ENCODE measurements at regions not wholly inside any gene's neighbourhood (a gene's known extent, or its start where the extent isn't known, plus 50 kb on each side); places are given as distances from the start of the nearest gene placed in this dataset.
"Not testable (repeated sequence)": the region's sequence is repeated elsewhere in the genome, so short reads cannot be mapped to it uniquely, and the experiment has no call there.

DNA sequence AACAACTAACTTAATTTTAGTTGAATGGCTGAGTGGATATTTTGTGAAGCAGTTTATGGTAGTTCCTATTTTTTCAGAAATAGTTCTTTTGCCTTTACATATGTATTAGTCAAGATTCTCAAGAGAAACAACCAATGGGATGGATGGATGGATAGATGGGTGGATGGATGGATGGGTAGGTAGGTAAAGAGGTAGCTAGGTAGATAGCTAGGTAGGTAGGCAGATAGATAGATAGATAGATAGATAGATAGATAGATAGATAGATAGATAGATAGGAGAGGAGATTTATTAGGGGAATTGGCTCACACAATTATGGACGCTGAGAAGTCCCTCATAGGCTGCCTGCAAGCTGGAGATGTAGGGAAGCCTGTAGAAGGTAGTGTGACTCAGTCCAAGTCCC is 74.0 kb upstream of the NUDT6 start:
- H3K9me3 ChIP-seq (ENCODE audit: control insufficient read depth in 2 of 2, insufficient read depth in 1 of 2, low read depth in 1 of 2, low read length in 1 of 2), result no peaks in the 10 kb centered on the region
- no peaks in the 10 kb centered on the region for H3K27me3 ChIP-seq (ENCODE audit: control insufficient read depth in 1 of 2, insufficient read depth in 2 of 2, low read length in 2 of 2)
- 99 to 100% methylated on average over 1 of the region's 1 CpG for WGBS, 2 donors
- no peak overlapping the region for H3K27ac ChIP-seq (ENCODE audit: low read depth in 2 of 2, low read length in 1 of 2)
- H3K4me1 ChIP-seq (ENCODE audit: control insufficient read depth in 2 of 2, insufficient read depth in 2 of 2, low read length in 1 of 2), result no peaks in the 10 kb centered on the region
- H3K36me3 ChIP-seq (ENCODE audit: control insufficient read depth in 2 of 2, insufficient read depth in 2 of 2, low read length in 1 of 2), result no peaks in the 10 kb centered on the region
- H3K4me3 ChIP-seq (ENCODE audit: low read depth in 1 of 2, low read length in 2 of 2), result no peak overlapping the region

DNA sequence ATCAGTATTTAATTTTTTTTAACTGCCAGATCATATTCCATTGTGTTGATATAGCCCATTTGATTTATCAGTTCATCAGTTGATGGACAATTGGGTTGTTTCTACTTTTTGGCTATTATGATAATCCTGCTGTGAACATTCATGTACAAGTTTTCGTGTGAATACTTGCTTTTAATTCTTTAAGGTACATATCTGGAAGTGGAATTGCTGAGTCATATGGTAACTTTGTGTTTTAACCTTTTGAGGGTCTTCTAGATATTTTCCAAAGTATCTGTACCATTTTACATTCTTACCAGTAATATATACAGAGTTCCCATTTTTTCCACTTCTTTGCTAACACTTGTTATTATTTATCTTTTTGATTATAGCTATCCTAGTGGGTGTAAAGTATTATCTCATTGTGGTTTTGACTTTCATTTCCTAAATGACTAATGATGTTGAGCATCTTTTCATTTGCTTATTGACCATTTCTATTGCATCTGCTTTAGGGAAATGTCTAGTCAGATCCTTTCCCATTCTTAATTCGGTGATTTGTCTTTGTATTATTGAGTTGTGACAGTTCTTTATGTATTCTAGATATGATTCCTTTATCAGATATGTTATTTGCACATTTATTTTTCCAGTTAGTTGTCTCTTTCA is 75.2 kb upstream of the NUDT6 start:
- H3K27me3 ChIP-seq (ENCODE audit: control insufficient read depth in 1 of 2, insufficient read depth in 2 of 2, low read length in 2 of 2), result no peaks in the 10 kb centered on the region
- no peak overlapping the region for H3K4me3 ChIP-seq (ENCODE audit: low read depth in 1 of 2, low read length in 2 of 2)
- no peaks in the 10 kb centered on the region for H3K9me3 ChIP-seq (ENCODE audit: control insufficient read depth in 2 of 2, insufficient read depth in 1 of 2, low read depth in 1 of 2, low read length in 1 of 2)
- no peak overlapping the region for H3K27ac ChIP-seq (ENCODE audit: low read depth in 2 of 2, low read length in 1 of 2)
- no peaks in the 10 kb centered on the region for H3K36me3 ChIP-seq (ENCODE audit: control insufficient read depth in 2 of 2, insufficient read depth in 2 of 2, low read length in 1 of 2)
- no peaks in the 10 kb centered on the region for H3K4me1 ChIP-seq (ENCODE audit: control insufficient read depth in 2 of 2, insufficient read depth in 2 of 2, low read length in 1 of 2)
- 69 to 73% methylated on average over 2 of the region's 2 CpGs for WGBS, 2 donors

GRCh38 chr4:123004079-123004478 is 81.7 kb upstream of the NUDT6 start:
- not testable (repeated sequence) for H3K9me3 ChIP-seq (ENCODE audit: control insufficient read depth in 2 of 2, insufficient read depth in 1 of 2, low read depth in 1 of 2, low read length in 1 of 2); H3K4me3 ChIP-seq (ENCODE audit: low read depth in 1 of 2, low read length in 2 of 2); H3K4me1 ChIP-seq (ENCODE audit: control insufficient read depth in 2 of 2, insufficient read depth in 2 of 2, low read length in 1 of 2); H3K27ac ChIP-seq (ENCODE audit: low read depth in 2 of 2, low read length in 1 of 2); H3K36me3 ChIP-seq (ENCODE audit: control insufficient read depth in 2 of 2, insufficient read depth in 2 of 2, low read length in 1 of 2); H3K27me3 ChIP-seq (ENCODE audit: control insufficient read depth in 1 of 2, insufficient read depth in 2 of 2, low read length in 2 of 2)
- 94 to 95% methylated on average over 17 of the region's 17 CpGs for WGBS, 2 donors

DNA sequence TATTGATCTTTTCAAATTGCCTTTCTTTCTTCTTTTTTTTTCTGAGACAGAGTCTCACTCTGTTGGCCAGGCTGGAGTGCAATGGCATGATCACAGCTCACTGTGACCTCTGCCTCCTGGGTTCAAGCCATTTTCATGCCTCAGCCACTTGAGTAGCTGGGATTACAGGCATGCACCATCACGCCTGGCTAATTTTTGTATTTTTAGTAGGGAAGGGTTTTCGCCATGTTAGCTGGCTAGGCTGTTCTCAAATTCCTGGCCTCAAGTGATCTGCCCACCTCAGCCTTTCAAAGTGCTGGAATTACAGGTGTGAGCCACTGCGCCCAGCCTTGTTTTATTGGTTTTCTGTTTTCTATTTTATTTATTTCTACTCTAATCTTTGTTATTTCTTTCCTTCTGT is 82.7 kb upstream of the NUDT6 start:
- not testable (repeated sequence) for H3K9me3 ChIP-seq (ENCODE audit: control insufficient read depth in 2 of 2, insufficient read depth in 1 of 2, low read depth in 1 of 2, low read length in 1 of 2); H3K36me3 ChIP-seq (ENCODE audit: control insufficient read depth in 2 of 2, insufficient read depth in 2 of 2, low read length in 1 of 2); H3K27ac ChIP-seq (ENCODE audit: low read depth in 2 of 2, low read length in 1 of 2); H3K27me3 ChIP-seq (ENCODE audit: control insufficient read depth in 1 of 2, insufficient read depth in 2 of 2, low read length in 2 of 2); H3K4me3 ChIP-seq (ENCODE audit: low read depth in 1 of 2, low read length in 2 of 2); H3K4me1 ChIP-seq (ENCODE audit: control insufficient read depth in 2 of 2, insufficient read depth in 2 of 2, low read length in 1 of 2)
- WGBS, 2 donors, result 51 to 62% methylated on average over 3 of the region's 3 CpGs

GRCh38 chr4:123007679-123008078 is 85.3 kb upstream of the NUDT6 start:
- Histone ChIP-seq H3K4me3 (ENCODE audit: low read depth in 1 of 2, low read length in 2 of 2) (no peak overlapping the region), H3K4me1 (ENCODE audit: control insufficient read depth in 2 of 2, insufficient read depth in 2 of 2, low read length in 1 of 2) (no peaks in the 10 kb centered on the region), H3K36me3 (ENCODE audit: control insufficient read depth in 2 of 2, insufficient read depth in 2 of 2, low read length in 1 of 2) (no peaks in the 10 kb centered on the region), H3K9me3 (ENCODE audit: control insufficient read depth in 2 of 2, insufficient read depth in 1 of 2, low read depth in 1 of 2, low read length in 1 of 2) (no peaks in the 10 kb centered on the region), H3K27ac (ENCODE audit: low read depth in 2 of 2, low read length in 1 of 2) (no peak overlapping the region), H3K27me3 (ENCODE audit: control insufficient read depth in 1 of 2, insufficient read depth in 2 of 2, low read length in 2 of 2) (no peaks in the 10 kb centered on the region)

DNA sequence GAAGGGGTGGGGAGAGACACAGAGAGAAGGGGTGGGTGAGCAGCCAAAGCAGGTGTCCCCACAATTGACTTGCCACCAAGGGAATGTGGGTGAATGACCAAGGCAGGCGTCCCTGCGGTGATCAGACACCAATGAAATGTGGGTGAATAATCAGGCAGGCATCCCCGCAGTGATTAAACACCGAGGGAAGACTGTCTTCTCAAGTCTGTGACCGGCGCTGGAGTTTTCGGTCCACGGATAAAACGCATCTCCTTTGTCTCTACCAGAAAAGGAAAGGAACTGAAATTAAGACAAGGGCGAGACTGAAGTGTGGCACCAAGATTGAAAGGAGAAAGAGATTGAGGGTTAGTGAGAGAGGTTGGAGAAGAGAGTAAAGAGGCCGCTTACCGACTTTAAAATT is 90.0 kb upstream of the NUDT6 start:
- WGBS, 2 donors, result 90 to 99% methylated on average over 10 to 12 of the region's 12 CpGs
- not testable (repeated sequence) for H3K27me3 ChIP-seq (ENCODE audit: control insufficient read depth in 1 of 2, insufficient read depth in 2 of 2, low read length in 2 of 2); H3K4me3 ChIP-seq (ENCODE audit: low read depth in 1 of 2, low read length in 2 of 2); H3K9me3 ChIP-seq (ENCODE audit: control insufficient read depth in 2 of 2, insufficient read depth in 1 of 2, low read depth in 1 of 2, low read length in 1 of 2); H3K4me1 ChIP-seq (ENCODE audit: control insufficient read depth in 2 of 2, insufficient read depth in 2 of 2, low read length in 1 of 2); H3K27ac ChIP-seq (ENCODE audit: low read depth in 2 of 2, low read length in 1 of 2); H3K36me3 ChIP-seq (ENCODE audit: control insufficient read depth in 2 of 2, insufficient read depth in 2 of 2, low read length in 1 of 2)

GRCh38 chr4:123014038-123014437 is 91.6 kb upstream of the NUDT6 start:
- no peaks in the 10 kb centered on the region for H3K9me3 ChIP-seq (ENCODE audit: control insufficient read depth in 2 of 2, insufficient read depth in 1 of 2, low read depth in 1 of 2, low read length in 1 of 2)
- whole genome bisulfite sequencing, 2 donors, result 94 to 96% methylated on average over 1 of the region's 1 CpG
- no peak overlapping the region for H3K4me3 ChIP-seq (ENCODE audit: low read depth in 1 of 2, low read length in 2 of 2)
- no peaks in the 10 kb centered on the region for H3K36me3 ChIP-seq (ENCODE audit: control insufficient read depth in 2 of 2, insufficient read depth in 2 of 2, low read length in 1 of 2)
- H3K4me1 ChIP-seq (ENCODE audit: control insufficient read depth in 2 of 2, insufficient read depth in 2 of 2, low read length in 1 of 2), result no peaks in the 10 kb centered on the region
- no peak overlapping the region for H3K27ac ChIP-seq (ENCODE audit: low read depth in 2 of 2, low read length in 1 of 2)
- no peaks in the 10 kb centered on the region for H3K27me3 ChIP-seq (ENCODE audit: control insufficient read depth in 1 of 2, insufficient read depth in 2 of 2, low read length in 2 of 2)

DNA sequence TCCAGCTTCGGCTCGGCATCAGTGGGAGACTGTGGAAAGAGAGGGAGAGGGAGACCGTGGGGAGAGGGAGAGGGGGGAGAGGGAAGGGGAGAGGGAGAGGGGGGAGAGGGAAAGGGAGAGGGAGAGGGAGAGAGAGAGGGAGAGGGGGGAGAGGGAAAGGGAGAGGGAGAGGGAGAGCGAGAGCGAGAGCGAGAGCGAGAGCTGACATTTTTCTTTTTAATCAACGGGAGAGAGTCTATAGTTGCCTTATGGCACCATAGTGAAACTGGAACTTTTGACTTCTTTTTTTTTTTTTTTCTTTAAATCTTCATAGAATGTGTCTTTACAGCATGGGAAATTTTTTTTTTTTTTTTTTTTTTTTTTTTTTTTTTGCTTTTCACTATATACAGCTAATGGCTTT is 94.7 kb upstream of the NUDT6 start:
- no peaks in the 10 kb centered on the region for H3K36me3 ChIP-seq (ENCODE audit: control insufficient read depth in 2 of 2, insufficient read depth in 2 of 2, low read length in 1 of 2)
- no peak overlapping the region for H3K4me3 ChIP-seq (ENCODE audit: low read depth in 1 of 2, low read length in 2 of 2)
- no peaks in the 10 kb centered on the region for H3K4me1 ChIP-seq (ENCODE audit: control insufficient read depth in 2 of 2, insufficient read depth in 2 of 2, low read length in 1 of 2)
- no peaks in the 10 kb centered on the region for H3K27me3 ChIP-seq (ENCODE audit: control insufficient read depth in 1 of 2, insufficient read depth in 2 of 2, low read length in 2 of 2)
- H3K27ac ChIP-seq (ENCODE audit: low read depth in 2 of 2, low read length in 1 of 2), result no peak overlapping the region
- no peaks in the 10 kb centered on the region for H3K9me3 ChIP-seq (ENCODE audit: control insufficient read depth in 2 of 2, insufficient read depth in 1 of 2, low read depth in 1 of 2, low read length in 1 of 2)
- 93 to 99% methylated on average over 5 to 7 of the region's 8 CpGs for WGBS, 2 donors

- no peaks in the 10 kb centered on the region for H3K27me3 ChIP-seq (ENCODE audit: control insufficient read depth in 1 of 2, insufficient read depth in 2 of 2, low read length in 2 of 2)
- no peaks in the 10 kb centered on the region for H3K36me3 ChIP-seq (ENCODE audit: control insufficient read depth in 2 of 2, insufficient read depth in 2 of 2, low read length in 1 of 2)
- H3K4me1 ChIP-seq (ENCODE audit: control insufficient read depth in 2 of 2, insufficient read depth in 2 of 2, low read length in 1 of 2), result no peaks in the 10 kb centered on the region
- WGBS, 2 donors, result 63 to 71% methylated on average over 3 of the region's 3 CpGs
- no peaks in the 10 kb centered on the region for H3K9me3 ChIP-seq (ENCODE audit: control insufficient read depth in 2 of 2, insufficient read depth in 1 of 2, low read depth in 1 of 2, low read length in 1 of 2)
- no peak overlapping the region for H3K4me3 ChIP-seq (ENCODE audit: low read depth in 1 of 2, low read length in 2 of 2)
- H3K27ac ChIP-seq (ENCODE audit: low read depth in 2 of 2, low read length in 1 of 2), result no peak overlapping the region
Observed at GRCh38 chr4:123017636-123018395, 95.4 kb upstream of the NUDT6 start.

GRCh38 chr4:123018396-123018775 is 96.0 kb upstream of the NUDT6 start:
- no peak overlapping the region for H3K4me3 ChIP-seq (ENCODE audit: low read depth in 1 of 2, low read length in 2 of 2)
- 50 to 58% methylated on average over 3 of the region's 3 CpGs for WGBS, 2 donors
- H3K27ac ChIP-seq (ENCODE audit: low read depth in 2 of 2, low read length in 1 of 2), result no peak overlapping the region
- H3K36me3 ChIP-seq (ENCODE audit: control insufficient read depth in 2 of 2, insufficient read depth in 2 of 2, low read length in 1 of 2), result no peaks in the 10 kb centered on the region
- H3K4me1 ChIP-seq (ENCODE audit: control insufficient read depth in 2 of 2, insufficient read depth in 2 of 2, low read length in 1 of 2), result no peaks in the 10 kb centered on the region
- H3K9me3 ChIP-seq (ENCODE audit: control insufficient read depth in 2 of 2, insufficient read depth in 1 of 2, low read depth in 1 of 2, low read length in 1 of 2), result no peaks in the 10 kb centered on the region
- H3K27me3 ChIP-seq (ENCODE audit: control insufficient read depth in 1 of 2, insufficient read depth in 2 of 2, low read length in 2 of 2), result no peaks in the 10 kb centered on the region
